GM06990 (cell line): ENCODE measurements at regions not wholly inside any gene's neighbourhood (a gene's known extent, or its start where the extent isn't known, plus 50 kb on each side); places are given as distances from the start of the nearest gene placed in this dataset.

Experiments
- DNase-seq: peaks from one replicate; pipeline ENCODE4 v3.0.0-alpha.2; 2011; ENCODE audit not compliant: insufficient read length; ENCODE audit errors: extremely low read depth
- H3K27me3 ChIP-seq: replicated peaks from 2 replicates; pipeline ENCODE4 v1.6.0; 2011; ENCODE audit warnings: low read length; ENCODE audit not compliant: control insufficient read depth, insufficient read depth
- H3K36me3 ChIP-seq: 2 replicates; pipeline ENCODE4 v1.5.1; 2011; ENCODE audit warnings: low read length; ENCODE audit not compliant: control insufficient read depth, insufficient read depth
- H3K4me3 ChIP-seq: replicated peaks from 2 replicates; pipeline ENCODE4 v1.5.1; 2011; ENCODE audit warnings: low read depth, mild to moderate bottlenecking, control low read depth, low read length
- CTCF ChIP-seq: IDR thresholded peaks from 2 replicates; pipeline ENCODE4 v1.5.1; 2011; ENCODE audit warnings: low read length, control low read depth, mild to moderate bottlenecking, inconsistent platforms; ENCODE audit not compliant: insufficient read depth, poor library complexity, severe bottlenecking

GRCh38 chr12:94756789-94757188, 106.4 kb upstream of the TMCC3 start:
- Histone ChIP-seq H3K27me3 (no peaks in the 10 kb centered on the region), H3K36me3 (peaks cover 12% of the 10 kb centered on the region), H3K4me3 (no peak overlapping the region)
- no peak for TF ChIP-seq CTCF
- DNase-seq, result no peak

- no peak for TF ChIP-seq CTCF
- Histone ChIP-seq H3K4me3 (no peak overlapping the region), H3K27me3 (no peaks in the 10 kb centered on the region), H3K36me3 (peaks cover 12% of the 10 kb centered on the region)
- DNase-seq, result no peak
Measured at GRCh38 chr12:94755598-94755997, 105.2 kb upstream of the TMCC3 start.

- DNase-seq, result no peak
- no peak for TF ChIP-seq CTCF
- no peaks in the 10 kb centered on the region for H3K27me3 ChIP-seq
Measured at GRCh38 chr12:94754653-94755052, 104.3 kb upstream of the TMCC3 start.

GRCh38 chr12:94753036-94753679, 102.8 kb upstream of the TMCC3 start:
- Histone ChIP-seq H3K36me3 (peaks cover 12% of the 10 kb centered on the region), H3K4me3 (no peak overlapping the region), H3K27me3 (no peaks in the 10 kb centered on the region)
- DNase-seq, result no peak
- TF ChIP-seq CTCF, result no peak

More at GRCh38 chr12:94754653-94755052, 104.3 kb upstream of the TMCC3 start:
- no peak overlapping the region for H3K4me3 ChIP-seq
- H3K36me3 ChIP-seq, result peaks cover 12% of the 10 kb centered on the region

- H3K36me3 ChIP-seq, result peaks cover 12% of the 10 kb centered on the region
- no peaks in the 10 kb centered on the region for H3K27me3 ChIP-seq
- no peak overlapping the region for H3K4me3 ChIP-seq
- no peak for DNase-seq
- TF ChIP-seq CTCF, result no peak
Measured at GRCh38 chr12:94750864-94751263, 100.5 kb upstream of the TMCC3 start.

GRCh38 chr12:94749890-94750289, 99.5 kb upstream of the TMCC3 start:
- no peak for TF ChIP-seq CTCF
- DNase-seq, result no peak
- no peak overlapping the region for H3K4me3 ChIP-seq
- no peaks in the 10 kb centered on the region for H3K27me3 ChIP-seq
- peaks cover 12% of the 10 kb centered on the region for H3K36me3 ChIP-seq
